Panc1 (cell line): ENCODE measurements at regions not wholly inside any gene's neighbourhood (a gene's known extent, or its start where the extent isn't known, plus 50 kb on each side); places are given as distances from the start of the nearest gene placed in this dataset.

Experiments used
- ATAC-seq: fragments of 200-7000 bp; cut with Tn5 transposase; 2 replicates; pipeline ENCODE4 v1.9.1; 2020; ENCODE audit warnings: mild to moderate bottlenecking, moderate library complexity
- BruUV-seq: library from RNA; stranded (reverse); fragments of 400-500 nt; replicated peaks from 2 replicates; lab custom pipeline; 2021; lab: Mats Ljungman, UMichigan
- CTCF ChIA-PET: fragments of 300-600 bp; sonication (Branson Sonifier 250); formaldehyde crosslinking; loops from one replicate; lab custom pipeline; 2022; ENCODE audit warnings: antibody characterized with exemption; lab: Charles Lee
- POLR2A ChIA-PET: fragments of 300-600 bp; sonication (Branson Sonifier 250); formaldehyde crosslinking; loops from one replicate; lab custom pipeline; 2022; ENCODE audit warnings: antibody characterized with exemption; lab: Charles Lee
- DNase-seq: peaks from one replicate; pipeline ENCODE4 v3.0.0-alpha.2; 2010; ENCODE audit warnings: low read depth, low spot score
- H3K27ac ChIP-seq: 2 replicates; pipeline ENCODE4 v1.5.1; 2011; ENCODE audit warnings: mild to moderate bottlenecking, low read length, inconsistent platforms
- H3K27me3 ChIP-seq: fragments of 200-500 bp; sonication (Bioruptor generic); 2 replicates; pipeline ENCODE4 v1.6.0; 2014; ENCODE audit warnings: low read length, inconsistent platforms; ENCODE audit not compliant: control insufficient read depth, insufficient read depth
- H3K36me3 ChIP-seq: fragments of 200-500 bp; sonication (Bioruptor generic); 2 replicates; pipeline ENCODE4 v1.5.1; 2014; ENCODE audit warnings: inconsistent platforms, mild to moderate bottlenecking, low read length, moderate library complexity; ENCODE audit not compliant: control insufficient read depth, insufficient read depth
- H3K4me1 ChIP-seq: 2 replicates; pipeline ENCODE4 v1.5.1; 2011; ENCODE audit warnings: inconsistent platforms, mild to moderate bottlenecking, low read length, moderate library complexity; ENCODE audit not compliant: control insufficient read depth, insufficient read depth
- H3K4me3 ChIP-seq, 2 experiments: 2 replicates each; pipeline ENCODE4 v1.5.1; 2011 to 2012; ENCODE audit warnings: low read depth in 2 of 2, low read length in 2 of 2, mild to moderate bottlenecking in 2 of 2, inconsistent platforms in 1 of 2, moderate library complexity in 1 of 2
- H3K9me3 ChIP-seq: fragments of 200-500 bp; sonication (Bioruptor generic); 2 replicates; pipeline ENCODE4 v1.5.1; 2014; ENCODE audit warnings: low read depth, mild to moderate bottlenecking, inconsistent platforms, low read length, moderate library complexity; ENCODE audit not compliant: control insufficient read depth, insufficient read depth
- CTCF ChIP-seq: fragments of 450-650 bp; IDR thresholded peaks from 2 replicates; pipeline ENCODE4 v1.5.1; 2017; ENCODE audit warnings: mild to moderate bottlenecking
- POLR2AphosphoS5 ChIP-seq: IDR thresholded peaks from 2 replicates; pipeline ENCODE4 v1.6.1; 2012; ENCODE audit warnings: mild to moderate bottlenecking, low read depth, low read length, moderate library complexity
- REST ChIP-seq, 2 experiments: IDR thresholded peaks; 2 replicates each; pipeline ENCODE4 v1.6.1; 2011 to 2012; ENCODE audit warnings: low read depth in 2 of 2, control low read depth in 1 of 2, low read length in 1 of 2, mild to moderate bottlenecking in 1 of 2, moderate library complexity in 1 of 2; ENCODE audit not compliant: insufficient read depth in 1 of 2
- SIN3A ChIP-seq: IDR thresholded peaks from 2 replicates; pipeline ENCODE4 v1.6.1; 2012; ENCODE audit warnings: low read depth, mild to moderate bottlenecking, low read length, moderate library complexity, borderline replicate concordance; ENCODE audit not compliant: insufficient read depth
- TCF7L2 ChIP-seq: IDR thresholded peaks from 2 replicates; pipeline ENCODE4 v1.6.1; 2011; ENCODE audit warnings: mild to moderate bottlenecking, low read depth, low read length, inconsistent platforms
- in situ Hi-C: cut with HindIII; loops from 2 replicates; pipeline ENCODE4 v1.10.0; 2016; ENCODE audit warnings: low sequenced_read_pairs, low pct_unique_long_range_greater_than_20kb
- intact Hi-C: fragments of 100-400 bp; cut with micrococcal nuclease; formaldehyde crosslinking; loops from one replicate; pipeline ENCODE4 v1.10.0; 2022; ENCODE audit not compliant: unreplicated experiment

- TF ChIP-seq REST (IDR thresholded peaks at IDR 0.05; ENCODE audit: insufficient read depth in 1 of 2, low read depth in 2 of 2, low read length in 1 of 2) (no peak), TCF7L2 (no peak), POLR2AphosphoS5 (no peak), CTCF (no peak)
- Histone ChIP-seq H3K27me3 (no peaks in the 10 kb centered on the region), H3K4me1 (no peaks in the 10 kb centered on the region), H3K4me3 (no peak overlapping the region), H3K9me3 (no peaks in the 10 kb centered on the region), H3K27ac (no peak overlapping the region), H3K36me3 (no peaks in the 10 kb centered on the region)
- no peak for DNase-seq
- in situ Hi-C loops: no loop called here
- intact Hi-C loops: no loop called here
- ChIA-PET POLR2A (no interaction called here), CTCF (no interaction called here)
- BruUV-seq: no TSS peak
- ATAC-seq: no peak
Measured at GRCh38 chr7:53302496-53303246, 267.2 kb downstream of the POM121L12 start.

GRCh38 chr7:53303781-53304180, 268.3 kb downstream of the POM121L12 start:
- POLR2A ChIA-PET: no interaction called here
- in situ Hi-C loops: no loop called here
- no TSS peak for BruUV-seq

More at GRCh38 chr7:53303781-53304180, 268.3 kb downstream of the POM121L12 start:
- intact Hi-C loops: no loop called here
- Histone ChIP-seq H3K36me3 (no peaks in the 10 kb centered on the region), H3K27me3 (no peaks in the 10 kb centered on the region), H3K27ac (no peak overlapping the region), H3K9me3 (no peaks in the 10 kb centered on the region), H3K4me1 (no peaks in the 10 kb centered on the region), H3K4me3 (no peak overlapping the region)
- DNase-seq (no peak), ATAC-seq (no peak)
- TF ChIP-seq REST (IDR thresholded peaks at IDR 0.05; ENCODE audit: insufficient read depth in 1 of 2, low read depth in 2 of 2, low read length in 1 of 2) (no peak), CTCF (no peak), POLR2AphosphoS5 (no peak), SIN3A (no peak), TCF7L2 (no peak)
- CTCF ChIA-PET: no interaction called here
